Chondrocyte (in vitro differentiated cells): ENCODE measurements at regions not wholly inside any gene's neighbourhood (a gene's known extent, or its start where the extent isn't known, plus 50 kb on each side); places are given as distances from the start of the nearest gene placed in this dataset.

ENCODE experiments used
- DNase-seq: peaks from one replicate; pipeline ENCODE4 v3.0.0; 2021; ENCODE audit warnings: mixed read lengths, low spot score
- H3K27ac Mint-ChIP-seq: one replicate; pipeline ENCODE4 v1.8.0; 2021; ENCODE audit warnings: mild to moderate bottlenecking, moderate library complexity, mixed read lengths; ENCODE audit not compliant: unreplicated experiment
- H3K27me3 Mint-ChIP-seq: 2 replicates; pipeline ENCODE4 v1.8.0; 2021; ENCODE audit warnings: low read depth, mixed read lengths
- H3K36me3 Mint-ChIP-seq: 2 replicates; pipeline ENCODE4 v1.8.0; 2021; ENCODE audit warnings: low read depth, mixed read lengths
- H3K4me1 Mint-ChIP-seq: 2 replicates; pipeline ENCODE4 v1.8.0; 2021; ENCODE audit warnings: low read depth, mild to moderate bottlenecking, mixed read lengths
- H3K4me3 Mint-ChIP-seq: one replicate; pipeline ENCODE4 v1.8.0; 2021; ENCODE audit warnings: mild to moderate bottlenecking, moderate library complexity, mixed read lengths; ENCODE audit not compliant: unreplicated experiment
- H3K9me3 Mint-ChIP-seq: 2 replicates; pipeline ENCODE4 v1.8.0; 2021; ENCODE audit warnings: low read depth, mixed read lengths
- TF ChIP-seq, protein P1 (sequence below): fragments of 200-600 bp; sonication (generic); IDR thresholded peaks from 2 replicates; pipeline ENCODE4 v1.5.0; 2021; ENCODE audit warnings: antibody characterized with exemption, mild to moderate bottlenecking, moderate library complexity

DNA sequence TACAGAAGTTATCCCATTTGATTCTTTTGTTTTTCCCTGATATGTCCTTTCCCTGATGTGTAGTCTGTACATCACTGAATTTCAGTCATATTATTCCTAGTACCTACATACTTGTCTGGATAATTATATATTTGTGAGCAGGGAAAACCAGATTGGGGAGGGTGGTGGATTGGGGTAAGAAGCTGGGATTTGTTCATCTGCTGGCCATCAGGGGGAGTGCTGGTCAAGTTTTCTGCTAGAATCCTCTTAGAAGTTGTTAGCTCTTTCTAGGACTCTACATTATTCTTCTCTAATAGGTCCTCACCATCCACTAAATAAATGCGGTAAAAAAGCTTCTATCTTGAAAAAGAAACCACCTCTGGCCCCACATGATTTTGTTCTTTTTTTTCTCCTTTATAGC lies 232.7 kb upstream of the TAC1 start:
- Mint-ChIP-seq H3K4me3 (no peak overlapping the region), H3K9me3 (no peaks in the 10 kb centered on the region), H3K27ac (no peak overlapping the region), H3K36me3 (no peaks in the 10 kb centered on the region), H3K27me3 (peaks cover 8% of the 10 kb centered on the region), H3K4me1 (no peaks in the 10 kb centered on the region)
- TF ChIP-seq, protein P1, sequence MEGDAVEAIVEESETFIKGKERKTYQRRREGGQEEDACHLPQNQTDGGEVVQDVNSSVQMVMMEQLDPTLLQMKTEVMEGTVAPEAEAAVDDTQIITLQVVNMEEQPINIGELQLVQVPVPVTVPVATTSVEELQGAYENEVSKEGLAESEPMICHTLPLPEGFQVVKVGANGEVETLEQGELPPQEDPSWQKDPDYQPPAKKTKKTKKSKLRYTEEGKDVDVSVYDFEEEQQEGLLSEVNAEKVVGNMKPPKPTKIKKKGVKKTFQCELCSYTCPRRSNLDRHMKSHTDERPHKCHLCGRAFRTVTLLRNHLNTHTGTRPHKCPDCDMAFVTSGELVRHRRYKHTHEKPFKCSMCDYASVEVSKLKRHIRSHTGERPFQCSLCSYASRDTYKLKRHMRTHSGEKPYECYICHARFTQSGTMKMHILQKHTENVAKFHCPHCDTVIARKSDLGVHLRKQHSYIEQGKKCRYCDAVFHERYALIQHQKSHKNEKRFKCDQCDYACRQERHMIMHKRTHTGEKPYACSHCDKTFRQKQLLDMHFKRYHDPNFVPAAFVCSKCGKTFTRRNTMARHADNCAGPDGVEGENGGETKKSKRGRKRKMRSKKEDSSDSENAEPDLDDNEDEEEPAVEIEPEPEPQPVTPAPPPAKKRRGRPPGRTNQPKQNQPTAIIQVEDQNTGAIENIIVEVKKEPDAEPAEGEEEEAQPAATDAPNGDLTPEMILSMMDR = peak; percentile 76
- no peak for DNase-seq

DNA sequence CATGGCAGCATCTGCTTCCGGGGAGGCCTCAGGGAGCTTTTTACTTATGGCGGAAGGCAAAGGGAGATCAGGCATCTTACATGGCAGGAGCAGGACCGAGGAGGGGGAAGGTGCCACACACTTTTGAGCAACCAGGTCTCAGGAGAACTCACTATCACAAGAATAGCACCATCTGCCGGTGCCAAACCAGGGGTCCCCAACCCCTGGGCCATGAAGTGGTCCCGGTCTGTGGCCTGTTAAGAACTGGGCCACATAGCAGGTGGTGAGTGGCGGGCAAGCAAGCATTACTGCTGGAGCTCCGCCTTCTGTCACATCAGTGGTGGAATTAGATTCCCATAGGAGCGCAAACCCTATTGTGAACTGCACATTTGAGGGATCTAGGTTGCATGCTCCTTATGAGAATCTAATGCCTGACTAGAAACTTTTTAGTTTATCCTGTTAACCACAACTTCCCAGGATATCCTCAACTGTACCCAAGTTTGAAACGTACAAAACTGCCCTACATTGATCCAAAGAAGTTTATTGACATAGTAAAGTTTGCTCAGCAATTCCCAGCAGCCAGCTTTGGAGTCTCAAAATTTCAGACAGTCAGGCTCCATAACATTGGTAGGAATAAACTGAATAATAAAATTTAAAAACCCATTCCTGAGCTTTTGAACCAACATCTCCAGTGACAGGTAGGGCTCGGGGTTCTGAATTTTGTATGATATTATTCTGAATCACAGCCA lies 228.4 kb upstream of the TAC1 start:
- TF ChIP-seq, protein P1 = no peak
- Mint-ChIP-seq H3K9me3 (no peaks in the 10 kb centered on the region), H3K27ac (no peak overlapping the region), H3K4me3 (no peak overlapping the region), H3K36me3 (no peaks in the 10 kb centered on the region), H3K27me3 (peaks cover 4% of the 10 kb centered on the region), H3K4me1 (no peaks in the 10 kb centered on the region)
- DNase-seq = no peak

DNA sequence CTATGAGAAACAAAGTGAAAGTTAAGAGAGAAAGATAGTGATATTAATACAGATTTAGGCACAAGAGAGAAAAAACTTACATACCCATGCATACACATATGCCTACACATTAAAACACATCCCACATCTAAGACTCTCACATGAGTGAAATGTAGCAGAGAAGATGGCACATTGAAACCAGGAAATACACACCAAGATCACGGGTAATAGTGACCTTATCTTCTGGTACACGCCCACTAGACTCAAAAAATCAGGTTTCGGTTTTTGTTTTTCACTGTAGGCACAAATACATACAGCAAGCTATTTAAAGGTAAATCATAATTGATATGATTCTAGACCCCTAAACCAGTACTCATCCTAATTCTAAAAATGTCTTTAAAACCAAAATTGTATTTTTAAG lies 225.2 kb upstream of the TAC1 start:
- Mint-ChIP-seq H3K9me3 (no peaks in the 10 kb centered on the region), H3K27ac (no peak overlapping the region), H3K27me3 (peaks cover 4% of the 10 kb centered on the region), H3K4me3 (no peak overlapping the region), H3K36me3 (no peaks in the 10 kb centered on the region), H3K4me1 (no peaks in the 10 kb centered on the region)
- TF ChIP-seq, protein P1 = no peak
- DNase-seq = no peak

DNA sequence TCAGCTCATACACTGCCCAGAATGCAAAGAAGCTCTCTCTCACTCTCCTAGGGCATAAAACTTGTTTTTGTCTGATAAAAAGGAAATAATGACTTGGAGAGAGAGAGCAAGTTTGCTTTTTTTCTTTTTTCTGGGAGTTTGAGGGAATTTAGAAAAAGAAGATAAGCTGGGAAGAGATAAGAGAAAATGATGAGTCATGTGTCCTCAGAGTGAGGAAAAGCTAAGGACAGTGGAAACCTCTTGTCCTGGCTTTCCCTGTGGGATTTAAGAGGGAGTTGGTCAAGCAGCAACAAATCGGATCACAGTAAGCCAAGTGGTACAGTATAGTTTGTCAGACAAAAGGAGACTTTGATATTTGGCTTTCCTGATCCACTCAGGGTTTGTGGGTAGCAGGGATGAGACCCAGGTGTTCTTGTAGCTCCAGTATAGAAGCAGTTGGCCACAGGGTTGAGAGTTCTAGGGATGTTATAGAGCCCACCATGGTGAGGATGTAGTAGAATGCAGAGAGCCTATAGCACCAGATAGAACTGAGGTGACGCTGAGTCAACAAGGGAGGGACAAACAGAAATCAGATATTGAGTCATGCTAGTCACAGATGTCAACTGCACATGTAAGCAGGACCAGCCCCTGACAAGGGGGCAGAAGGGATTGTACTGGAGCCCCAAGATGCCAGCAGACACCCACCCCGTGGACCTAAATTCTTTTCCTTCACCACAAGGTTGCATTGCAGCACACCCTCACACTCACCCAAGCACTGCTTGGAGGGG lies 219.3 kb upstream of the TAC1 start:
- H3K27ac Mint-ChIP-seq = no peak overlapping the region
- H3K9me3 Mint-ChIP-seq = no peaks in the 10 kb centered on the region
- H3K4me1 Mint-ChIP-seq = no peaks in the 10 kb centered on the region
- TF ChIP-seq, protein P1 = no peak
- no peak overlapping the region for H3K4me3 Mint-ChIP-seq
- peaks cover 5% of the 10 kb centered on the region for H3K27me3 Mint-ChIP-seq
- no peak for DNase-seq
- H3K36me3 Mint-ChIP-seq = no peaks in the 10 kb centered on the region

DNA sequence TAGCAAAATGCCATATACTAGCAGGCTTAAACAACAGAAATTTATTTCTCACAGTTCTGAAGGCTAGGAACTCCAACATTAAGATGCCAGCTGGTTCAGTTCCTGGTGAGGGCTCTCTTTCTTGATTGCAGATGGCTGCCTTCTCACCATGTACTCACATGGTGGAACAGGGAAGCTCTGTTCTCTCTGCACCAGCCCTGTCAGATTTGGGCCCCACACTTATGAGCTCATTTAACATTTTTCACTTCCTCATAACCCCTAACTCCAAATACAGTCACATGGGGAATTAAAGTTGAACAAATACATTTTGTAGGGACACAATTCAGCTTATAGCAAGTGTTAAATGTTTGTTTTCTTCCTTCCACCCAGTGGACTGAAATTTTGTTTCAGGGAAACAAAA lies 218.6 kb upstream of the TAC1 start:
- TF ChIP-seq, protein P1 = no peak
- H3K36me3 Mint-ChIP-seq = no peaks in the 10 kb centered on the region
- no peak overlapping the region for H3K4me3 Mint-ChIP-seq
- DNase-seq = no peak
- no peaks in the 10 kb centered on the region for H3K9me3 Mint-ChIP-seq
- H3K27ac Mint-ChIP-seq = no peak overlapping the region
- peaks cover 5% of the 10 kb centered on the region for H3K27me3 Mint-ChIP-seq
- H3K4me1 Mint-ChIP-seq = no peaks in the 10 kb centered on the region
